ENCODE measurements at regions not wholly inside any gene's neighbourhood (a gene's known extent, or its start where the extent isn't known, plus 50 kb on each side); places are given as distances from the start of the nearest gene placed in this dataset.

GRCh38 chr16:5257462-5257861, 159.9 kb upstream of the EEF2KMT start:
- TF ChIP-seq, protein P1, sequence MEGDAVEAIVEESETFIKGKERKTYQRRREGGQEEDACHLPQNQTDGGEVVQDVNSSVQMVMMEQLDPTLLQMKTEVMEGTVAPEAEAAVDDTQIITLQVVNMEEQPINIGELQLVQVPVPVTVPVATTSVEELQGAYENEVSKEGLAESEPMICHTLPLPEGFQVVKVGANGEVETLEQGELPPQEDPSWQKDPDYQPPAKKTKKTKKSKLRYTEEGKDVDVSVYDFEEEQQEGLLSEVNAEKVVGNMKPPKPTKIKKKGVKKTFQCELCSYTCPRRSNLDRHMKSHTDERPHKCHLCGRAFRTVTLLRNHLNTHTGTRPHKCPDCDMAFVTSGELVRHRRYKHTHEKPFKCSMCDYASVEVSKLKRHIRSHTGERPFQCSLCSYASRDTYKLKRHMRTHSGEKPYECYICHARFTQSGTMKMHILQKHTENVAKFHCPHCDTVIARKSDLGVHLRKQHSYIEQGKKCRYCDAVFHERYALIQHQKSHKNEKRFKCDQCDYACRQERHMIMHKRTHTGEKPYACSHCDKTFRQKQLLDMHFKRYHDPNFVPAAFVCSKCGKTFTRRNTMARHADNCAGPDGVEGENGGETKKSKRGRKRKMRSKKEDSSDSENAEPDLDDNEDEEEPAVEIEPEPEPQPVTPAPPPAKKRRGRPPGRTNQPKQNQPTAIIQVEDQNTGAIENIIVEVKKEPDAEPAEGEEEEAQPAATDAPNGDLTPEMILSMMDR (IDR thresholded peaks at IDR 0.05 in 2 of 3, conservative IDR thresholded peaks at IDR 0.05 in 1 of 3; ENCODE audit: borderline replicate concordance in 1 of 3, insufficient read depth in 1 of 3, low read depth in 2 of 3, low read length in 2 of 3), result no peak
- TF ChIP-seq, protein P2, sequence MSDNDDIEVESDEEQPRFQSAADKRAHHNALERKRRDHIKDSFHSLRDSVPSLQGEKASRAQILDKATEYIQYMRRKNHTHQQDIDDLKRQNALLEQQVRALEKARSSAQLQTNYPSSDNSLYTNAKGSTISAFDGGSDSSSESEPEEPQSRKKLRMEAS (IDR thresholded peaks at IDR 0.05), result no peak
- no peak for TF ChIP-seq RAD21 (IDR thresholded peaks at IDR 0.05; ENCODE audit: low read depth)
- TF ChIP-seq SIN3A (IDR thresholded peaks at IDR 0.05; ENCODE audit: low read depth), result no peak
- TF ChIP-seq POLR2A (IDR thresholded peaks at IDR 0.05; ENCODE audit: borderline replicate concordance, extremely low read depth, insufficient read depth, insufficient read length), result no peak
- no peak for TF ChIP-seq EZH2phosphoT487 (IDR thresholded peaks at IDR 0.05; ENCODE audit: borderline replicate concordance)
- TF ChIP-seq YY1 (IDR thresholded peaks at IDR 0.05; ENCODE audit: extremely low read depth, insufficient replicate concordance, low read depth, low read length), result no peak
- no peak for TF ChIP-seq EZH2 (IDR thresholded peaks at IDR 0.05)
- no peak for TF ChIP-seq REST (IDR thresholded peaks at IDR 0.05; ENCODE audit: low read depth)
